ENCODE measurements at regions not wholly inside any gene's neighbourhood (a gene's known extent, or its start where the extent isn't known, plus 50 kb on each side); places are given as distances from the start of the nearest gene placed in this dataset.

GRCh38 chr5:121226765-121227164 is 624.9 kb upstream of the FTMT start:
- no peak for TF ChIP-seq CTCF (IDR thresholded peaks at IDR 0.05)
- TF ChIP-seq EP300 (IDR thresholded peaks at IDR 0.05) = no peak
